SU-DHL-6 (cell line): ENCODE measurements at regions not wholly inside any gene's neighbourhood (a gene's known extent, or its start where the extent isn't known, plus 50 kb on each side); places are given as distances from the start of the nearest gene placed in this dataset.

Source experiments
- CTCF ChIP-seq: fragments of 200-600 bp; sonication (generic); IDR thresholded peaks from one replicate; pipeline ENCODE4 v1.5.1; 2017; ENCODE audit warnings: antibody characterized with exemption, mild to moderate bottlenecking, low read length, moderate library complexity; ENCODE audit not compliant: insufficient read depth, poor library complexity, severe bottlenecking
- EZH2phosphoT487 ChIP-seq: fragments of 200-600 bp; sonication (generic), shearing (Covaris generic); conservative IDR thresholded peaks from 2 replicates; pipeline ENCODE4 v1.6.1; 2018; ENCODE audit warnings: mild to moderate bottlenecking, antibody characterized with exemption, low read length, moderate library complexity, mixed read lengths

- TF ChIP-seq CTCF (no peak), EZH2phosphoT487 (no peak)
These were observed 201.3 kb upstream of the MOCS1 start for GRCh38 chr6:40135491-40136072.
